HepG2 (cell line): ENCODE measurements at regions not wholly inside any gene's neighbourhood (a gene's known extent, or its start where the extent isn't known, plus 50 kb on each side); places are given as distances from the start of the nearest gene placed in this dataset.

ENCODE experiments used
- ATAC-seq: fragments of 200-7000 bp; cut with Tn5 transposase; 3 replicates; pipeline ENCODE4 v1.9.1; 2020; ENCODE audit warnings: mild to moderate bottlenecking, moderate library complexity
- BruUV-seq: library from RNA; stranded (reverse); fragments of 400-500 nt; replicated peaks from 2 replicates; lab custom pipeline; 2021; lab: Mats Ljungman, UMichigan
- CTCF ChIA-PET: fragments of 300-600 bp; formaldehyde crosslinking; extraction: SDS; loops from one replicate; lab custom pipeline; 2021; ENCODE audit warnings: low total read pairs, inconsistent platforms, low intra/inter-chr PET ratio; lab: Yijun Ruan, JAX
- POLR2A ChIA-PET: fragments of 350-600 bp; sonication (Branson Sonifier 250); formaldehyde crosslinking; loops from one replicate; lab custom pipeline; 2020; ENCODE audit warnings: antibody characterized with exemption, inconsistent platforms; lab: Yijun Ruan, JAX
- DNase-seq: peaks from one replicate; pipeline ENCODE4 v3.0.0-alpha.2; 2015; ENCODE audit warnings: low spot score
- FAIRE-seq: peaks from 3 replicates; lab custom pipeline; 2011; peaks lifted over from hg19 to GRCh38; lab: Jason Lieb, UNC
- H2AFZ ChIP-seq: one replicate; pipeline ENCODE4 v1.6.1; 2011; ENCODE audit warnings: low read length, inconsistent platforms
- H3K27ac ChIP-seq: fragments of 300-600 bp; 3 replicates; pipeline ENCODE4 v1.8.0; 2011; ENCODE audit warnings: mixed run types, mild to moderate bottlenecking, mixed read lengths, low read length, inconsistent platforms; ENCODE audit not compliant: insufficient read depth; ENCODE audit errors: extremely low read length
- H3K27me3 ChIP-seq, 2 experiments: fragments of 200-600 bp in 1 of 2; 2 replicates in 1 of 2; 3 replicates in 1 of 2; pipeline versions ENCODE4 v1.6.0 to v1.8.0; 2011; ENCODE audit warnings: low read length in 2 of 2, mild to moderate bottlenecking in 2 of 2, moderate library complexity in 2 of 2, inconsistent platforms in 1 of 2; ENCODE audit not compliant: insufficient read depth in 2 of 2, control insufficient read depth in 1 of 2
- H3K36me3 ChIP-seq, 2 experiments: fragments of 200-600 bp in 1 of 2; replicated peaks in 1 of 2; 2 replicates in 1 of 2; 3 replicates in 1 of 2; pipeline versions ENCODE4 v1.5.1 to v1.8.0; 2011; ENCODE audit warnings: low read length in 2 of 2, inconsistent platforms in 1 of 2; ENCODE audit not compliant: insufficient read depth in 2 of 2, control insufficient read depth in 1 of 2
- H3K4me1 ChIP-seq: 2 replicates; pipeline ENCODE4 v1.5.1; 2012; ENCODE audit warnings: low read length, inconsistent platforms; ENCODE audit not compliant: insufficient read depth
- H3K4me2 ChIP-seq: 2 replicates; pipeline ENCODE4 v1.6.0; 2011; ENCODE audit warnings: low read depth, low read length, inconsistent platforms
- H3K4me3 ChIP-seq, 3 experiments: fragments of 200-600 bp in 1 of 3; sonication (generic), shearing (Covaris generic) in 1 of 3; replicated peaks in 1 of 3; 2 replicates each; pipeline ENCODE4 v1.5.1; 2011 to 2016; ENCODE audit warnings: low read length in 3 of 3, inconsistent platforms in 2 of 3, low read depth in 2 of 3, mild to moderate bottlenecking in 2 of 3, control low read depth in 1 of 3, mixed read lengths in 1 of 3; ENCODE audit not compliant: insufficient read depth in 1 of 3
- H3K79me2 ChIP-seq: one replicate; pipeline ENCODE4 v1.6.1; 2011; ENCODE audit warnings: low read length, inconsistent platforms; ENCODE audit not compliant: insufficient read depth
- H3K9ac ChIP-seq: 2 replicates; pipeline ENCODE4 v1.6.0; 2011; ENCODE audit warnings: mild to moderate bottlenecking, low read depth, low read length, inconsistent platforms; ENCODE audit not compliant: insufficient read depth
- H3K9me3 ChIP-seq: 2 replicates; pipeline ENCODE4 v1.5.1; 2012; ENCODE audit warnings: mild to moderate bottlenecking, low read length
- H4K20me1 ChIP-seq: 2 replicates; pipeline ENCODE4 v1.6.0; 2011; ENCODE audit warnings: inconsistent platforms, mild to moderate bottlenecking, low read length, moderate library complexity; ENCODE audit not compliant: insufficient read depth
- GTF2F1 ChIP-seq: fragments of 150-350 bp; IDR thresholded peaks from 2 replicates; pipeline ENCODE4 v1.6.1; 2014; ENCODE audit warnings: low read length
- KDM5B ChIP-seq: sonication (generic); formaldehyde crosslinking; IDR thresholded peaks from 2 replicates; pipeline ENCODE4 v1.4.0; 2020; ENCODE audit warnings: missing genetic modification reagents, mild to moderate bottlenecking, borderline replicate concordance
- TERF1 ChIP-seq: sonication (generic); formaldehyde crosslinking; IDR thresholded peaks from 2 replicates; pipeline ENCODE4 v1.8.0; 2022; ENCODE audit warnings: mild to moderate bottlenecking, missing genetic modification reagents, moderate library complexity
- THAP11 ChIP-seq: IDR thresholded peaks from 2 replicates; pipeline ENCODE4 v1.6.1; 2016; ENCODE audit warnings: missing biosample characterization, missing genetic modification reagents
- ZNF12 ChIP-seq: sonication (generic); formaldehyde crosslinking; IDR thresholded peaks from 2 replicates; pipeline ENCODE4 v1.5.0; 2020; ENCODE audit warnings: missing genetic modification reagents
- ZNF251 ChIP-seq: sonication (generic); formaldehyde crosslinking; IDR thresholded peaks from 2 replicates; pipeline ENCODE4 v1.9.0; 2021; ENCODE audit warnings: mild to moderate bottlenecking, missing genetic modification reagents
- ZNF280B ChIP-seq: sonication (generic); formaldehyde crosslinking; IDR thresholded peaks from 2 replicates; pipeline ENCODE4 v1.5.0; 2020; ENCODE audit warnings: missing genetic modification reagents, mild to moderate bottlenecking, borderline replicate concordance
- ZNF34 ChIP-seq: sonication (generic); formaldehyde crosslinking; IDR thresholded peaks from 2 replicates; pipeline ENCODE4 v1.4.0; 2020; ENCODE audit warnings: mild to moderate bottlenecking, missing genetic modification reagents, borderline replicate concordance
- ZNF766 ChIP-seq: sonication (generic); formaldehyde crosslinking; IDR thresholded peaks from 2 replicates; pipeline ENCODE4 v1.5.0; 2020; ENCODE audit warnings: missing genetic modification reagents, borderline replicate concordance
- WGBS: methylation state at CpG from one replicate; pipeline ENCODE4 v1.1.6; 2017; ENCODE audit warnings: low lambda C conversion rate; 5-methylcytosine and 5-hydroxymethylcytosine counted together
- in situ Hi-C: cut with HindIII; loops from 2 replicates; pipeline ENCODE4 v1.10.0; 2017; ENCODE audit warnings: low pct_unique_long_range_greater_than_20kb; ENCODE audit not compliant: extremely low pct_ligation_motif_present
- intact Hi-C: fragments of 100-400 bp; cut with micrococcal nuclease; formaldehyde crosslinking; loops from one replicate; pipeline ENCODE4 v1.10.0; 2022; ENCODE audit not compliant: unreplicated experiment

GRCh38 chr3:181327349-181327748, 337.8 kb upstream of the DNAJC19 start:
- CTCF ChIA-PET = interaction anchor here (1.1 kb wide), 1 partner anchor 1356 kb away, joined by 6 read pairs; no protein-coding TSS in a partner anchor
- Histone ChIP-seq H3K27me3 (no peaks in the 10 kb centered on the region), H3K4me3 (no peak overlapping the region), H4K20me1 (no peaks in the 10 kb centered on the region), H3K4me2 (no peak overlapping the region), H3K79me2 (no peaks in the 10 kb centered on the region), H3K36me3 (no peaks in the 10 kb centered on the region), H3K4me1 (no peaks in the 10 kb centered on the region), H3K27ac (no peak overlapping the region), H3K9ac (no peak overlapping the region), H3K9me3 (no peaks in the 10 kb centered on the region), H2AFZ (no peak overlapping the region)
- 25% methylated on average over 4 of the region's 4 CpGs for WGBS
- TF ChIP-seq ZNF251 (CRISPR knock-in tag) = no peak
- no peak for TF ChIP-seq THAP11 (CRISPR knock-in tag)
- no peak for TF ChIP-seq KDM5B (CRISPR knock-in tag)
- no peak for TF ChIP-seq ZNF34 (CRISPR knock-in tag)
- no peak for TF ChIP-seq GTF2F1
- no peak for TF ChIP-seq TERF1 (CRISPR knock-in tag)
- no peak for TF ChIP-seq ZNF766 (CRISPR knock-in tag)
- TF ChIP-seq ZNF280B (CRISPR knock-in tag) = no peak
- no peak for TF ChIP-seq ZNF12 (CRISPR knock-in tag)
- ATAC-seq = no peak
- intact Hi-C loops = no loop called here
- in situ Hi-C loops = no loop called here
- no TSS peak for BruUV-seq
- POLR2A ChIA-PET = no interaction called here
- no peak for DNase-seq
- no peak for FAIRE-seq
